ENCODE measurements at regions not wholly inside any gene's neighbourhood (a gene's known extent, or its start where the extent isn't known, plus 50 kb on each side); places are given as distances from the start of the nearest gene placed in this dataset.

- Histone ChIP-seq H3K27ac (no peak overlapping the region), H3K4me2 (no peak overlapping the region), H2AFZ (no peak overlapping the region), H3K36me3 (ENCODE audit: low read depth) (no peaks in the 10 kb centered on the region), H3F3A (ENCODE audit: insufficient read depth, low read depth) (no peaks in the 10 kb centered on the region), H4K20me1 (ENCODE audit: insufficient read depth) (no peaks in the 10 kb centered on the region), H3K27me3 (ENCODE audit: insufficient read depth, low read depth) (peaks cover 7% of the 10 kb centered on the region; the same call in 1 of the 2 replicates), H3K9me3 (ENCODE audit: insufficient read depth, low read depth) (no peaks in the 10 kb centered on the region), H3K4me1 (replicated peaks; ENCODE audit: insufficient read depth) (no peaks in the 10 kb centered on the region), H3K4me3 (no peak overlapping the region), H3K9me2 (ENCODE audit: insufficient read depth) (no peaks in the 10 kb centered on the region), H3K79me2 (ENCODE audit: low read depth) (no peaks in the 10 kb centered on the region)
- ChIA-PET POLR2A (ENCODE audit: unreplicated experiment) (no interaction called here), CTCF (no interaction called here)
- intact Hi-C loops (cut with micrococcal nuclease; ENCODE audit: unreplicated experiment), result loop anchor here (10.0 kb wide), 1 partner anchor 165 kb away; no protein-coding TSS in a partner anchor
- no peak for DNase-seq
- BruUV-seq (replicated peaks), result no TSS peak
- no peak for TF ChIP-seq CTCF (conservative IDR thresholded peaks at IDR 0.05)
- TF ChIP-seq EZH2 (IDR thresholded peaks at IDR 0.05; ENCODE audit: low read depth), result no peak
These were observed 248.0 kb downstream of the TMEM182 start for GRCh38 chr2:103009871-103010270.

- TF ChIP-seq CTCF (conservative IDR thresholded peaks at IDR 0.05) (no peak), EZH2 (IDR thresholded peaks at IDR 0.05; ENCODE audit: low read depth) (no peak)
- CTCF ChIA-PET, result no interaction called here
These were observed 248.5 kb downstream of the TMEM182 start for GRCh38 chr2:103010306-103010705.

GRCh38 chr2:103010751-103011150, 248.9 kb downstream of the TMEM182 start:
- intact Hi-C loops (cut with micrococcal nuclease; ENCODE audit: unreplicated experiment), result no loop called here
- Histone ChIP-seq H3K4me2 (no peak overlapping the region), H3F3A (ENCODE audit: insufficient read depth, low read depth) (no peaks in the 10 kb centered on the region), H4K20me1 (ENCODE audit: insufficient read depth) (no peaks in the 10 kb centered on the region), H3K27ac (no peak overlapping the region), H3K4me1 (replicated peaks; ENCODE audit: insufficient read depth) (no peaks in the 10 kb centered on the region), H3K9me3 (ENCODE audit: insufficient read depth, low read depth) (no peaks in the 10 kb centered on the region), H3K27me3 (ENCODE audit: insufficient read depth, low read depth) (peaks cover 7% of the 10 kb centered on the region; the same call in 1 of the 2 replicates), H3K79me2 (ENCODE audit: low read depth) (no peaks in the 10 kb centered on the region), H3K4me3 (no peak overlapping the region), H3K36me3 (ENCODE audit: low read depth) (no peaks in the 10 kb centered on the region), H3K9me2 (ENCODE audit: insufficient read depth) (no peaks in the 10 kb centered on the region), H2AFZ (no peak overlapping the region)
- POLR2A ChIA-PET (ENCODE audit: unreplicated experiment), result no interaction called here
- TF ChIP-seq EZH2 (IDR thresholded peaks at IDR 0.05; ENCODE audit: low read depth) (no peak), CTCF (conservative IDR thresholded peaks at IDR 0.05) (no peak)
- DNase-seq, result no peak
- BruUV-seq (replicated peaks), result no TSS peak
- CTCF ChIA-PET, result no interaction called here

More at GRCh38 chr2:103010306-103010705, 248.5 kb downstream of the TMEM182 start:
- no peak overlapping the region for H3K27ac ChIP-seq
- H3K9me3 ChIP-seq (ENCODE audit: insufficient read depth, low read depth), result no peaks in the 10 kb centered on the region
- H3K4me3 ChIP-seq, result no peak overlapping the region
- peaks cover 7% of the 10 kb centered on the region; the same call in 1 of the 2 replicates for H3K27me3 ChIP-seq (ENCODE audit: insufficient read depth, low read depth)
- no peak for DNase-seq
- no peaks in the 10 kb centered on the region for H3K36me3 ChIP-seq (ENCODE audit: low read depth)
- no peaks in the 10 kb centered on the region for H3K79me2 ChIP-seq (ENCODE audit: low read depth)
- POLR2A ChIA-PET (ENCODE audit: unreplicated experiment), result no interaction called here
- intact Hi-C loops (cut with micrococcal nuclease; ENCODE audit: unreplicated experiment), result no loop called here
- no peaks in the 10 kb centered on the region for H3K4me1 ChIP-seq (replicated peaks; ENCODE audit: insufficient read depth)
- H2AFZ ChIP-seq, result no peak overlapping the region
- H3K9me2 ChIP-seq (ENCODE audit: insufficient read depth), result no peaks in the 10 kb centered on the region
- H3K4me2 ChIP-seq, result no peak overlapping the region
- no TSS peak for BruUV-seq (replicated peaks)
- no peaks in the 10 kb centered on the region for H4K20me1 ChIP-seq (ENCODE audit: insufficient read depth)
- no peaks in the 10 kb centered on the region for H3F3A ChIP-seq (ENCODE audit: insufficient read depth, low read depth)
